HepG2 (cell line): ENCODE measurements at regions not wholly inside any gene's neighbourhood (a gene's known extent, or its start where the extent isn't known, plus 50 kb on each side); places are given as distances from the start of the nearest gene placed in this dataset.

ENCODE experiments used
- ATAC-seq: fragments of 200-7000 bp; cut with Tn5 transposase; 3 replicates; pipeline ENCODE4 v1.9.1; 2020; ENCODE audit warnings: mild to moderate bottlenecking, moderate library complexity
- BruUV-seq: library from RNA; stranded (reverse); fragments of 400-500 nt; replicated peaks from 2 replicates; lab custom pipeline; 2021; lab: Mats Ljungman, UMichigan
- CTCF ChIA-PET: fragments of 300-600 bp; formaldehyde crosslinking; extraction: SDS; loops from one replicate; lab custom pipeline; 2021; ENCODE audit warnings: low total read pairs, inconsistent platforms, low intra/inter-chr PET ratio; lab: Yijun Ruan, JAX
- POLR2A ChIA-PET: fragments of 350-600 bp; sonication (Branson Sonifier 250); formaldehyde crosslinking; loops from one replicate; lab custom pipeline; 2020; ENCODE audit warnings: antibody characterized with exemption, inconsistent platforms; lab: Yijun Ruan, JAX
- DNase-seq: peaks from one replicate; pipeline ENCODE4 v3.0.0-alpha.2; 2015; ENCODE audit warnings: low spot score
- FAIRE-seq: peaks from 3 replicates; lab custom pipeline; 2011; peaks lifted over from hg19 to GRCh38; lab: Jason Lieb, UNC
- H2AFZ ChIP-seq: one replicate; pipeline ENCODE4 v1.6.1; 2011; ENCODE audit warnings: low read length, inconsistent platforms
- H3K27ac ChIP-seq: fragments of 300-600 bp; 3 replicates; pipeline ENCODE4 v1.8.0; 2011; ENCODE audit warnings: mixed run types, mild to moderate bottlenecking, mixed read lengths, low read length, inconsistent platforms; ENCODE audit not compliant: insufficient read depth; ENCODE audit errors: extremely low read length
- H3K27me3 ChIP-seq, 2 experiments: fragments of 200-600 bp in 1 of 2; 2 replicates in 1 of 2; 3 replicates in 1 of 2; pipeline versions ENCODE4 v1.6.0 to v1.8.0; 2011; ENCODE audit warnings: low read length in 2 of 2, mild to moderate bottlenecking in 2 of 2, moderate library complexity in 2 of 2, inconsistent platforms in 1 of 2; ENCODE audit not compliant: insufficient read depth in 2 of 2, control insufficient read depth in 1 of 2
- H3K36me3 ChIP-seq, 2 experiments: fragments of 200-600 bp in 1 of 2; replicated peaks in 1 of 2; 2 replicates in 1 of 2; 3 replicates in 1 of 2; pipeline versions ENCODE4 v1.5.1 to v1.8.0; 2011; ENCODE audit warnings: low read length in 2 of 2, inconsistent platforms in 1 of 2; ENCODE audit not compliant: insufficient read depth in 2 of 2, control insufficient read depth in 1 of 2
- H3K4me1 ChIP-seq: 2 replicates; pipeline ENCODE4 v1.5.1; 2012; ENCODE audit warnings: low read length, inconsistent platforms; ENCODE audit not compliant: insufficient read depth
- H3K4me2 ChIP-seq: 2 replicates; pipeline ENCODE4 v1.6.0; 2011; ENCODE audit warnings: low read depth, low read length, inconsistent platforms
- H3K4me3 ChIP-seq, 3 experiments: fragments of 200-600 bp in 1 of 3; sonication (generic), shearing (Covaris generic) in 1 of 3; replicated peaks in 1 of 3; 2 replicates each; pipeline ENCODE4 v1.5.1; 2011 to 2016; ENCODE audit warnings: low read length in 3 of 3, inconsistent platforms in 2 of 3, low read depth in 2 of 3, mild to moderate bottlenecking in 2 of 3, control low read depth in 1 of 3, mixed read lengths in 1 of 3; ENCODE audit not compliant: insufficient read depth in 1 of 3
- H3K79me2 ChIP-seq: one replicate; pipeline ENCODE4 v1.6.1; 2011; ENCODE audit warnings: low read length, inconsistent platforms; ENCODE audit not compliant: insufficient read depth
- H3K9ac ChIP-seq: 2 replicates; pipeline ENCODE4 v1.6.0; 2011; ENCODE audit warnings: mild to moderate bottlenecking, low read depth, low read length, inconsistent platforms; ENCODE audit not compliant: insufficient read depth
- H3K9me3 ChIP-seq: 2 replicates; pipeline ENCODE4 v1.5.1; 2012; ENCODE audit warnings: mild to moderate bottlenecking, low read length
- H4K20me1 ChIP-seq: 2 replicates; pipeline ENCODE4 v1.6.0; 2011; ENCODE audit warnings: inconsistent platforms, mild to moderate bottlenecking, low read length, moderate library complexity; ENCODE audit not compliant: insufficient read depth
- CC2D1A ChIP-seq: sonication (generic); formaldehyde crosslinking; IDR thresholded peaks from 2 replicates; pipeline ENCODE4 v1.8.1; 2023; ENCODE audit warnings: mild to moderate bottlenecking, missing genetic modification reagents
- CREB1 ChIP-seq, 2 experiments: fragments of 450-650 bp in 1 of 2; IDR thresholded peaks; 2 replicates each; pipeline ENCODE4 v1.6.1; 2016 to 2017; ENCODE audit warnings: control low read depth in 1 of 2, mild to moderate bottlenecking in 1 of 2, missing compliant biosample characterization in 1 of 2, missing genetic modification characterization in 1 of 2
- DPF2 ChIP-seq: sonication (generic); formaldehyde crosslinking; IDR thresholded peaks from 2 replicates; pipeline ENCODE4 v1.4.0; 2020; ENCODE audit warnings: mild to moderate bottlenecking, low read depth, missing genetic modification reagents, borderline replicate concordance
- KDM3A ChIP-seq: IDR thresholded peaks from 2 replicates; pipeline ENCODE4 v1.6.1; 2018; ENCODE audit warnings: low read depth, missing compliant biosample characterization
- MAFK ChIP-seq, 2 experiments: IDR thresholded peaks in 1 of 2; conservative IDR thresholded peaks in 1 of 2; 2 replicates each; pipeline ENCODE4 v1.6.1; 2011; ENCODE audit warnings: improper control_type of control experiment in 2 of 2, low read length in 2 of 2
- SNAPC4 ChIP-seq: sonication (generic); formaldehyde crosslinking; IDR thresholded peaks from 2 replicates; pipeline ENCODE4 v1.4.0; 2020; ENCODE audit warnings: mild to moderate bottlenecking, missing genetic modification reagents
- SRF ChIP-seq: IDR thresholded peaks from 2 replicates; pipeline ENCODE4 v1.6.1; 2011; ENCODE audit warnings: mild to moderate bottlenecking, low read depth, low read length, moderate library complexity
- ZNF382 ChIP-seq: sonication (generic); formaldehyde crosslinking; IDR thresholded peaks from 2 replicates; pipeline ENCODE4 v1.5.0; 2020; ENCODE audit warnings: missing genetic modification reagents, mild to moderate bottlenecking, borderline replicate concordance
- ZSCAN29 ChIP-seq: sonication (generic); formaldehyde crosslinking; conservative IDR thresholded peaks from 2 replicates; pipeline ENCODE4 v1.4.0; 2020; ENCODE audit warnings: mild to moderate bottlenecking, missing genetic modification reagents
- WGBS: methylation state at CpG from one replicate; pipeline ENCODE4 v1.1.6; 2017; ENCODE audit warnings: low lambda C conversion rate; 5-methylcytosine and 5-hydroxymethylcytosine counted together
- in situ Hi-C: cut with HindIII; loops from 2 replicates; pipeline ENCODE4 v1.10.0; 2017; ENCODE audit warnings: low pct_unique_long_range_greater_than_20kb; ENCODE audit not compliant: extremely low pct_ligation_motif_present
- intact Hi-C: fragments of 100-400 bp; cut with micrococcal nuclease; formaldehyde crosslinking; loops from one replicate; pipeline ENCODE4 v1.10.0; 2022; ENCODE audit not compliant: unreplicated experiment

GRCh38 chr3:70621451-70621850, 309.0 kb upstream of the MDFIC2 start (continued):
- TF ChIP-seq SNAPC4 (no peak), ZSCAN29 (CRISPR knock-in tag) (no peak), SRF (no peak), ZNF382 (CRISPR knock-in tag) (no peak), CC2D1A (CRISPR knock-in tag) (no peak), DPF2 (CRISPR knock-in tag) (no peak), KDM3A (no peak)

- intact Hi-C loops (no loop called here), in situ Hi-C loops (no loop called here)
- Histone ChIP-seq H3K4me3 (no peak overlapping the region), H3K27ac (no peak overlapping the region), H3K9ac (no peak overlapping the region), H3K27me3 (no peaks in the 10 kb centered on the region; a peak in 1 of 5 replicates), H3K4me2 (no peak overlapping the region), H3K36me3 (no peaks in the 10 kb centered on the region), H3K4me1 (no peaks in the 10 kb centered on the region), H3K79me2 (no peaks in the 10 kb centered on the region), H2AFZ (no peak overlapping the region), H3K9me3 (no peaks in the 10 kb centered on the region), H4K20me1 (no peaks in the 10 kb centered on the region)
- no peak for FAIRE-seq
- no peak for DNase-seq
- ATAC-seq: no peak
- BruUV-seq: no TSS peak
- 30% methylated on average over 2 of the region's 2 CpGs for WGBS
- TF ChIP-seq MAFK (conservative IDR thresholded peaks at IDR 0.05 in 1 of 2, IDR thresholded peaks at IDR 0.05 in 1 of 2; ENCODE audit: low read length in 2 of 2): peak in 1 of 2 experiments; percentile 44; a peak in 2 of 4 replicates
- no peak for TF ChIP-seq CREB1 (IDR thresholded peaks at IDR 0.05)
- no peak for TF ChIP-seq CREB1 (CRISPR knock-in tag; IDR thresholded peaks at IDR 0.05)
- ChIA-PET POLR2A (no interaction called here), CTCF (no interaction called here)
Observed at GRCh38 chr3:70620956-70621355, 308.5 kb upstream of the MDFIC2 start.
